ENCODE measurements at regions not wholly inside any gene's neighbourhood (a gene's known extent, or its start where the extent isn't known, plus 50 kb on each side); places are given as distances from the start of the nearest gene placed in this dataset.

GRCh38 chr4:97359826-97360225 is 783.5 kb downstream of the STPG2 start:
- peaks cover 44% of the 10 kb centered on the region for H3K9me3 Mint-ChIP-seq
- no peak overlapping the region for H3K27ac Mint-ChIP-seq
- TF ChIP-seq CTCF (IDR thresholded peaks at IDR 0.05): no peak
- no peaks in the 10 kb centered on the region for H3K27me3 Mint-ChIP-seq (ENCODE audit: insufficient read depth)
- no peaks in the 10 kb centered on the region for H3K36me3 Mint-ChIP-seq (ENCODE audit: low read depth)
- DNase-seq: no peak
- no peak overlapping the region for H3K4me3 Mint-ChIP-seq
- no peaks in the 10 kb centered on the region for H3K4me1 Mint-ChIP-seq (ENCODE audit: low read depth)

- Mint-ChIP-seq H3K9me3 (peaks cover 40% of the 10 kb centered on the region), H3K36me3 (ENCODE audit: low read depth) (no peaks in the 10 kb centered on the region), H3K4me1 (ENCODE audit: low read depth) (no peaks in the 10 kb centered on the region), H3K4me3 (no peak overlapping the region), H3K27me3 (ENCODE audit: insufficient read depth) (no peaks in the 10 kb centered on the region), H3K27ac (no peak overlapping the region)
- no peak for TF ChIP-seq CTCF (IDR thresholded peaks at IDR 0.05)
- DNase-seq: no peak
These were observed 782.5 kb downstream of the STPG2 start for GRCh38 chr4:97360733-97361132.

DNA sequence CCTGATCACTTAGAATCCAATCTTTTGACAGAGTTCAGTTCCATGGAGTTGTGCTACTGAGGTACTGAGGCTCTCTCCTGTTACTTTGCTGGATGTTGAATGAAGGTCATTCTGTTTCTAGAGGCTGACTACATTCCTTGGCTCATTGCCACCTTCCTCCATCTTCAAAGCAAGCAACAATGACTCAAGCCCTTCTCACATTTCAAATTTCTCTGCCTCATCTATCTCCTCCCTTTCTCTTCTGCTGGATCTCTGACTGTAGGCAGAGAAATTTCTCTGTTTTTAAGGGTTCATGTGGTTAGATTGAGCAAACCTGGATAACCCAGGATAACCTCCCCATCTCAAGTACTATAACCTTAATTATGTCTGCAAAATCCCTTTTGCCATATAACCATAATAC is 775.4 kb downstream of the STPG2 start:
- no peak overlapping the region for H3K4me3 Mint-ChIP-seq
- TF ChIP-seq CTCF (IDR thresholded peaks at IDR 0.05): no peak
- H3K27me3 Mint-ChIP-seq (ENCODE audit: insufficient read depth): no peaks in the 10 kb centered on the region
- no peak for DNase-seq
- H3K4me1 Mint-ChIP-seq (ENCODE audit: low read depth): no peaks in the 10 kb centered on the region
- peaks cover 46% of the 10 kb centered on the region for H3K9me3 Mint-ChIP-seq
- H3K27ac Mint-ChIP-seq: no peak overlapping the region
- no peaks in the 10 kb centered on the region for H3K36me3 Mint-ChIP-seq (ENCODE audit: low read depth)

DNA sequence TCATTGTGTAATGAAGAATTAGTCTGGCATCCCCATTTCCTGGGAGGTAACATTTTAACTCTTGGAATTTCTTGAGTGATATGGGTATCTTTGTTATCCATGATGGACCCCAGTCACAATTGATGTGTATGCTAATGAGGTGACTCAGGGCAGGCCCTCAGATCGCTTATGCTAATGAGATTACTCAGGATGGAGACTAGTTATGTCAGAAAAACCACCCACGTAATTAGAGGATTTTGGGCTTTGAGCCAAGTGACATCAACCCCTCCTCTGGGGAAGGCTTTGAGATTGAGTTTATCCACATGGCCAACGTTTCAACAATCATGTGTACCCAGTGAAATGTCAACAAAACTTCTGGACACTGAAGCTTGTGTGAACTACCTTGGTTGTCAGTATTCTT is 772.7 kb downstream of the STPG2 start:
- Mint-ChIP-seq H3K4me1 (ENCODE audit: low read depth) (no peaks in the 10 kb centered on the region), H3K36me3 (ENCODE audit: low read depth) (no peaks in the 10 kb centered on the region), H3K27ac (no peak overlapping the region), H3K27me3 (ENCODE audit: insufficient read depth) (no peaks in the 10 kb centered on the region), H3K9me3 (peaks cover 51% of the 10 kb centered on the region), H3K4me3 (no peak overlapping the region)
- DNase-seq: no peak
- no peak for TF ChIP-seq CTCF (IDR thresholded peaks at IDR 0.05)

- Mint-ChIP-seq H3K9me3 (peaks cover 36% of the 10 kb centered on the region), H3K4me3 (no peak overlapping the region), H3K27me3 (ENCODE audit: insufficient read depth) (no peaks in the 10 kb centered on the region), H3K4me1 (ENCODE audit: low read depth) (no peaks in the 10 kb centered on the region), H3K36me3 (ENCODE audit: low read depth) (no peaks in the 10 kb centered on the region), H3K27ac (no peak overlapping the region)
- DNase-seq: no peak
- no peak for TF ChIP-seq CTCF (IDR thresholded peaks at IDR 0.05)
These were observed 768.8 kb downstream of the STPG2 start for GRCh38 chr4:97374526-97374925.

- no peak for DNase-seq
- Mint-ChIP-seq H3K27ac (no peak overlapping the region), H3K27me3 (ENCODE audit: insufficient read depth) (no peaks in the 10 kb centered on the region), H3K9me3 (peaks cover 25% of the 10 kb centered on the region), H3K4me3 (no peak overlapping the region), H3K4me1 (ENCODE audit: low read depth) (no peaks in the 10 kb centered on the region), H3K36me3 (ENCODE audit: low read depth) (no peaks in the 10 kb centered on the region)
- no peak for TF ChIP-seq CTCF (IDR thresholded peaks at IDR 0.05)
These were observed 756.3 kb downstream of the STPG2 start for GRCh38 chr4:97386969-97387368.
